GM13976 (cell line): ENCODE measurements at regions not wholly inside any gene's neighbourhood (a gene's known extent, or its start where the extent isn't known, plus 50 kb on each side); places are given as distances from the start of the nearest gene placed in this dataset.

Source experiments
- DNase-seq: peaks from one replicate; pipeline ENCODE4 v3.0.0; 2012; ENCODE audit warnings: low spot score
- CTCF ChIP-seq: IDR thresholded peaks from 2 replicates; pipeline ENCODE4 v1.5.1; 2012; ENCODE audit warnings: borderline replicate concordance, mild to moderate bottlenecking; ENCODE audit not compliant: insufficient read depth; ENCODE audit errors: extremely low read depth, missing control alignments, control extremely low read depth
- in situ Hi-C: fragments of 300-500 bp; cut with MboI; formaldehyde crosslinking; loops from one replicate; pipeline ENCODE4 v1.12.0; 2022; ENCODE audit warnings: low sequenced_read_pairs, mixed read lengths, inconsistent platforms; ENCODE audit not compliant: unreplicated experiment

GRCh38 chr4:180866933-180867643, 1376.1 kb upstream of the TENM3 start:
- TF ChIP-seq CTCF = no peak
- DNase-seq = no peak
- in situ Hi-C loops = no loop called here

- in situ Hi-C loops = no loop called here
- DNase-seq = no peak
- TF ChIP-seq CTCF = no peak
These were observed 1372.6 kb upstream of the TENM3 start for GRCh38 chr4:180870623-180871022.

- in situ Hi-C loops = no loop called here
- no peak for DNase-seq
- TF ChIP-seq CTCF = no peak
These were observed 1344.9 kb upstream of the TENM3 start for GRCh38 chr4:180898305-180898704.

- no peak for TF ChIP-seq CTCF
- in situ Hi-C loops = no loop called here
- no peak for DNase-seq
These were observed 1342.4 kb upstream of the TENM3 start for GRCh38 chr4:180900781-180901180.

GRCh38 chr4:180909279-180909678, 1333.9 kb upstream of the TENM3 start:
- DNase-seq = no peak
- peak; percentile 16 for TF ChIP-seq CTCF
- in situ Hi-C loops = no loop called here

- no peak for DNase-seq
- in situ Hi-C loops = no loop called here
These were observed 1329.5 kb upstream of the TENM3 start for GRCh38 chr4:180913750-180914149.

More at GRCh38 chr4:180913750-180914149, 1329.5 kb upstream of the TENM3 start:
- TF ChIP-seq CTCF = no peak
